GM23338 (cell line): ENCODE measurements at regions not wholly inside any gene's neighbourhood (a gene's known extent, or its start where the extent isn't known, plus 50 kb on each side); places are given as distances from the start of the nearest gene placed in this dataset.

Experiments
- ATAC-seq: fragments of 200-7000 bp; cut with Tn5 transposase; 3 replicates; pipeline ENCODE4 v1.9.1; 2020
- DNase-seq: peaks from one replicate; pipeline ENCODE4 v3.0.0-alpha.2; 2015; ENCODE audit warnings: low spot score
- H2AFZ ChIP-seq: fragments of 200-600 bp; sonication (generic); 2 replicates; pipeline ENCODE4 v1.8.0; 2016; ENCODE audit warnings: antibody characterized with exemption, mild to moderate bottlenecking, moderate library complexity
- H3F3A ChIP-seq: fragments of 200-600 bp; sonication (generic); replicated peaks from 2 replicates; pipeline ENCODE4 v1.8.0; 2017; ENCODE audit warnings: antibody characterized with exemption, mixed run types, low read depth
- H3K27ac ChIP-seq: fragments of 200-600 bp; sonication (generic); 2 replicates; pipeline ENCODE4 v1.6.1; 2016; ENCODE audit warnings: low read depth
- H3K27me3 ChIP-seq: fragments of 200-600 bp; sonication (generic); 2 replicates; pipeline ENCODE4 v1.8.0; 2016; ENCODE audit warnings: mild to moderate bottlenecking, mixed run types, moderate library complexity; ENCODE audit not compliant: insufficient read depth
- H3K36me3 ChIP-seq: fragments of 200-600 bp; sonication (generic); 2 replicates; pipeline ENCODE4 v1.8.0; 2016; ENCODE audit warnings: mild to moderate bottlenecking; ENCODE audit not compliant: insufficient read depth
- H3K4me1 ChIP-seq: fragments of 200-600 bp; sonication (generic); 2 replicates; pipeline ENCODE4 v1.8.0; 2016; ENCODE audit warnings: mild to moderate bottlenecking, moderate library complexity; ENCODE audit not compliant: insufficient read depth
- H3K4me2 ChIP-seq: fragments of 200-600 bp; sonication (generic); 2 replicates; pipeline ENCODE4 v1.7.1; 2017; ENCODE audit warnings: mixed run types
- H3K4me3 ChIP-seq: fragments of 200-600 bp; sonication (generic); 2 replicates; pipeline ENCODE4 v1.6.1; 2016; ENCODE audit warnings: mixed run types
- H3K79me2 ChIP-seq: fragments of 200-600 bp; sonication (generic); replicated peaks from 2 replicates; pipeline ENCODE4 v1.8.0; 2017; ENCODE audit warnings: mild to moderate bottlenecking; ENCODE audit not compliant: insufficient read depth
- H3K9me2 ChIP-seq: fragments of 200-600 bp; sonication (generic); 2 replicates; pipeline ENCODE4 v1.8.0; 2017; ENCODE audit not compliant: insufficient read depth
- H4K20me1 ChIP-seq: fragments of 200-600 bp; sonication (generic); replicated peaks from 2 replicates; pipeline ENCODE4 v1.8.0; 2017; ENCODE audit warnings: mild to moderate bottlenecking; ENCODE audit not compliant: insufficient read depth
- H3K27ac Mint-ChIP-seq: 2 replicates; pipeline ENCODE4 v1.8.0; 2020; ENCODE audit warnings: inconsistent platforms, mild to moderate bottlenecking, moderate library complexity, mixed read lengths
- H3K27me3 Mint-ChIP-seq: 3 replicates; pipeline ENCODE4 v1.8.0; 2022; ENCODE audit warnings: low read depth, mild to moderate bottlenecking, moderate library complexity, mixed read lengths, inconsistent platforms; ENCODE audit not compliant: insufficient read depth, poor library complexity
- H3K36me3 Mint-ChIP-seq: 3 replicates; pipeline ENCODE4 v1.8.0; 2021; ENCODE audit warnings: low read depth, mild to moderate bottlenecking, inconsistent platforms, moderate library complexity, mixed read lengths
- H3K4me1 Mint-ChIP-seq: 3 replicates; pipeline ENCODE4 v1.8.0; 2020; ENCODE audit warnings: mild to moderate bottlenecking, inconsistent platforms, mixed read lengths
- H3K4me3 Mint-ChIP-seq: 3 replicates; pipeline ENCODE4 v1.8.0; 2021; ENCODE audit warnings: moderate library complexity, mild to moderate bottlenecking, inconsistent platforms, mixed read lengths
- H3K9me3 Mint-ChIP-seq: 3 replicates; pipeline ENCODE4 v1.8.0; 2020; ENCODE audit warnings: moderate library complexity, mild to moderate bottlenecking, inconsistent platforms, mixed read lengths
- EZH2 ChIP-seq: fragments of 200-600 bp; sonication (generic); IDR thresholded peaks from one replicate; pipeline ENCODE4 v1.8.0; 2017; ENCODE audit warnings: antibody characterized with exemption, mild to moderate bottlenecking, low read depth; ENCODE audit not compliant: unreplicated experiment
- EZH2phosphoT487 ChIP-seq: fragments of 200-600 bp; sonication (generic); IDR thresholded peaks from one replicate; pipeline ENCODE4 v1.8.1; 2018; ENCODE audit warnings: antibody characterized with exemption; ENCODE audit not compliant: unreplicated experiment
- JUNB ChIP-seq: IDR thresholded peaks from one replicate; pipeline ENCODE4 v1.6.1; 2016; ENCODE audit warnings: antibody characterized with exemption; ENCODE audit not compliant: unreplicated experiment
- NANOG ChIP-seq: IDR thresholded peaks from 2 replicates; pipeline ENCODE4 v1.6.1; 2016; ENCODE audit warnings: antibody characterized with exemption, borderline replicate concordance
- POLR2AphosphoS5 ChIP-seq: IDR thresholded peaks from 2 replicates; pipeline ENCODE4 v1.6.1; 2016; ENCODE audit warnings: antibody characterized with exemption, low read depth
- REST ChIP-seq: IDR thresholded peaks from one replicate; pipeline ENCODE4 v1.6.1; 2018; ENCODE audit warnings: antibody characterized with exemption; ENCODE audit not compliant: unreplicated experiment
- STAT1 ChIP-seq: IDR thresholded peaks from one replicate; pipeline ENCODE4 v1.6.1; 2016; ENCODE audit warnings: antibody characterized with exemption; ENCODE audit not compliant: unreplicated experiment
- ZNF114 ChIP-seq: fragments of 250-450 bp; sonication (Bioruptor Pico); IDR thresholded peaks from 2 replicates; pipeline ENCODE4 v1.5.0; 2020; ENCODE audit warnings: mild to moderate bottlenecking, moderate library complexity
- ZNF331 ChIP-seq: fragments of 250-450 bp; sonication (Bioruptor Pico); IDR thresholded peaks from 2 replicates; pipeline ENCODE4 v1.5.0; 2020; ENCODE audit warnings: low read depth, mild to moderate bottlenecking, moderate library complexity
- ZNF462 ChIP-seq: fragments of 250-450 bp; sonication (Bioruptor Pico); IDR thresholded peaks from 2 replicates; pipeline ENCODE4 v1.5.0; 2020; ENCODE audit warnings: mild to moderate bottlenecking, moderate library complexity
- TF ChIP-seq, protein P1 (sequence below): IDR thresholded peaks from 2 replicates; pipeline ENCODE4 v1.6.1; 2016; ENCODE audit warnings: antibody characterized with exemption
- TF ChIP-seq, protein P2 (sequence below), 2 experiments: fragments of 200-600 bp in 1 of 2; sonication (generic) in 1 of 2; conservative IDR thresholded peaks; 2 replicates each; pipeline versions ENCODE4 v1.5.1 to v1.6.1; 2016 to 2017; ENCODE audit warnings: antibody characterized with exemption in 2 of 2, low read depth in 2 of 2, mild to moderate bottlenecking in 2 of 2, moderate library complexity in 1 of 2

DNA sequence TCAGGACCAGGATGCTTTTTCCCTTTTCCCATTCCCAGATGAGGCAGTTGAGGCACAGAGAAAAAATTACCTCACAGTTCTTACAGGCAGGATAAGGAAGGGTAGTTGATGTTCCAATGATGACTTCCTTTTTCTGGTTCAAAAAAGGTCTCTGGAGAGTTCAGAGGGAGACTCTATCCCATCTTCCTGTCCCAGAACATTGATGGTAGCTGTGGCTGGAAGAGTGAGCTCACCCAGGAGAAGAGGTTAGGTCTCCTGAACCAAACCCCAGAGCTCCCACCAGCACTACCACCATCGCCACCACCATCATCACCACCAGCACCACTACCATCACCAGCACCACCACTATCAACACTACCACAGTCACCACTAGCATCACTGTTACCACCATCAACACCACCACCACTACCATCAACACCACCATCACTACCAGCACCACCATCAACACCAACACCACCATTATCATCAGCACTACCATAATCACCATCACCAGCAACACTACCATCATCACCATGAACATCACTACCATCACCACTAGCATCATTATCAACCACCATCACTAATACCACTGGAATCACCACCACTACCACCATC, 105.5 kb upstream of the RUNX3 start:
- Histone ChIP-seq H3F3A (no peaks in the 10 kb centered on the region), H3K4me2 (no peak overlapping the region), H3K4me1 (no peaks in the 10 kb centered on the region), H3K9me2 (no peaks in the 10 kb centered on the region), H2AFZ (no peak overlapping the region), H3K27ac (no peak overlapping the region), H3K4me3 (no peak overlapping the region), H3K27me3 (no peaks in the 10 kb centered on the region), H4K20me1 (no peaks in the 10 kb centered on the region), H3K79me2 (no peaks in the 10 kb centered on the region), H3K36me3 (no peaks in the 10 kb centered on the region)
- ATAC-seq (no peak), DNase-seq (no peak)
- Mint-ChIP-seq H3K4me1 (no peaks in the 10 kb centered on the region), H3K27ac (no peak overlapping the region), H3K27me3 (peaks cover 2% of the 10 kb centered on the region), H3K36me3 (no peaks in the 10 kb centered on the region), H3K4me3 (no peak overlapping the region), H3K9me3 (no peaks in the 10 kb centered on the region)
- TF ChIP-seq ZNF462 (CRISPR knock-in tag) (no peak), ZNF331 (CRISPR knock-in tag) (no peak), ZNF114 (CRISPR knock-in tag) (no peak), NANOG (no peak), EZH2 (no peak), EZH2phosphoT487 (no peak), REST (no peak), POLR2AphosphoS5 (no peak), STAT1 (no peak), JUNB (no peak)
- TF ChIP-seq, protein P1, sequence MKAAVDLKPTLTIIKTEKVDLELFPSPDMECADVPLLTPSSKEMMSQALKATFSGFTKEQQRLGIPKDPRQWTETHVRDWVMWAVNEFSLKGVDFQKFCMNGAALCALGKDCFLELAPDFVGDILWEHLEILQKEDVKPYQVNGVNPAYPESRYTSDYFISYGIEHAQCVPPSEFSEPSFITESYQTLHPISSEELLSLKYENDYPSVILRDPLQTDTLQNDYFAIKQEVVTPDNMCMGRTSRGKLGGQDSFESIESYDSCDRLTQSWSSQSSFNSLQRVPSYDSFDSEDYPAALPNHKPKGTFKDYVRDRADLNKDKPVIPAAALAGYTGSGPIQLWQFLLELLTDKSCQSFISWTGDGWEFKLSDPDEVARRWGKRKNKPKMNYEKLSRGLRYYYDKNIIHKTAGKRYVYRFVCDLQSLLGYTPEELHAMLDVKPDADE = no peak
- TF ChIP-seq, protein P2, sequence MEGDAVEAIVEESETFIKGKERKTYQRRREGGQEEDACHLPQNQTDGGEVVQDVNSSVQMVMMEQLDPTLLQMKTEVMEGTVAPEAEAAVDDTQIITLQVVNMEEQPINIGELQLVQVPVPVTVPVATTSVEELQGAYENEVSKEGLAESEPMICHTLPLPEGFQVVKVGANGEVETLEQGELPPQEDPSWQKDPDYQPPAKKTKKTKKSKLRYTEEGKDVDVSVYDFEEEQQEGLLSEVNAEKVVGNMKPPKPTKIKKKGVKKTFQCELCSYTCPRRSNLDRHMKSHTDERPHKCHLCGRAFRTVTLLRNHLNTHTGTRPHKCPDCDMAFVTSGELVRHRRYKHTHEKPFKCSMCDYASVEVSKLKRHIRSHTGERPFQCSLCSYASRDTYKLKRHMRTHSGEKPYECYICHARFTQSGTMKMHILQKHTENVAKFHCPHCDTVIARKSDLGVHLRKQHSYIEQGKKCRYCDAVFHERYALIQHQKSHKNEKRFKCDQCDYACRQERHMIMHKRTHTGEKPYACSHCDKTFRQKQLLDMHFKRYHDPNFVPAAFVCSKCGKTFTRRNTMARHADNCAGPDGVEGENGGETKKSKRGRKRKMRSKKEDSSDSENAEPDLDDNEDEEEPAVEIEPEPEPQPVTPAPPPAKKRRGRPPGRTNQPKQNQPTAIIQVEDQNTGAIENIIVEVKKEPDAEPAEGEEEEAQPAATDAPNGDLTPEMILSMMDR (conservative IDR thresholded peaks at IDR 0.05; ENCODE audit: low read depth in 2 of 2) = no peak
